Activated effector memory CD4-positive, alpha-beta T cell treated with anti-CD3 and anti-CD28 coated beads, Interleukin-2, amount 50 U/mL, for 16 hours (primary cell): ENCODE measurements at regions not wholly inside any gene's neighbourhood (a gene's known extent, or its start where the extent isn't known, plus 50 kb on each side); places are given as distances from the start of the nearest gene placed in this dataset.
"Not testable (repeated sequence)": the region's sequence is repeated elsewhere in the genome, so short reads cannot be mapped to it uniquely, and the experiment has no call there.

ENCODE experiments used
- DNase-seq: peaks from one replicate; pipeline ENCODE4 v3.0.0-alpha.2; 2020

GRCh38 chr4:155591738-155592143 lies 74.9 kb upstream of the GUCY1A1 start:
- no peak for DNase-seq

GRCh38 chr4:155590796-155591585 lies 75.7 kb upstream of the GUCY1A1 start:
- no peak for DNase-seq

GRCh38 chr4:155588437-155588836 lies 78.2 kb upstream of the GUCY1A1 start:
- no peak for DNase-seq

- DNase-seq: no peak
These were observed 78.9 kb upstream of the GUCY1A1 start for GRCh38 chr4:155587766-155588165.

GRCh38 chr4:155582971-155583437 lies 83.6 kb upstream of the GUCY1A1 start:
- no peak for DNase-seq

GRCh38 chr4:155582041-155582440 lies 84.6 kb upstream of the GUCY1A1 start:
- DNase-seq: no peak

GRCh38 chr4:155578726-155579370 lies 87.8 kb upstream of the GUCY1A1 start:
- DNase-seq: no peak

- DNase-seq: no peak
These were observed 88.4 kb upstream of the GUCY1A1 start for GRCh38 chr4:155578219-155578618.

- DNase-seq: not testable (repeated sequence)
These were observed 92.3 kb upstream of the GUCY1A1 start for GRCh38 chr4:155574329-155574728.

GRCh38 chr4:155573126-155573525 lies 93.5 kb upstream of the GUCY1A1 start:
- no peak for DNase-seq

GRCh38 chr4:155572106-155572703 lies 94.4 kb upstream of the GUCY1A1 start:
- DNase-seq: no peak

GRCh38 chr4:155571184-155571944 lies 95.3 kb upstream of the GUCY1A1 start:
- no peak for DNase-seq

- DNase-seq: no peak
These were observed 96.0 kb upstream of the GUCY1A1 start for GRCh38 chr4:155570661-155571060.

GRCh38 chr4:155569960-155570515 lies 96.6 kb upstream of the GUCY1A1 start:
- no peak for DNase-seq

GRCh38 chr4:155569471-155569870 lies 97.2 kb upstream of the GUCY1A1 start:
- no peak for DNase-seq

- DNase-seq: no peak
These were observed 97.9 kb upstream of the GUCY1A1 start for GRCh38 chr4:155568641-155569220.

GRCh38 chr4:155566354-155566753 lies 100.3 kb upstream of the GUCY1A1 start:
- DNase-seq: no peak

- no peak for DNase-seq
These were observed 100.9 kb upstream of the GUCY1A1 start for GRCh38 chr4:155565776-155566175.

- no peak for DNase-seq
These were observed 101.3 kb upstream of the GUCY1A1 start for GRCh38 chr4:155565330-155565729.

- DNase-seq: no peak
These were observed 101.8 kb upstream of the GUCY1A1 start for GRCh38 chr4:155564880-155565279.

- no peak for DNase-seq
These were observed 102.6 kb upstream of the GUCY1A1 start for GRCh38 chr4:155564086-155564485.

- no peak for DNase-seq
These were observed 106.7 kb upstream of the GUCY1A1 start for GRCh38 chr4:155559915-155560314.
